Nephron progenitor cell (in vitro differentiated cells): ENCODE measurements at regions not wholly inside any gene's neighbourhood (a gene's known extent, or its start where the extent isn't known, plus 50 kb on each side); places are given as distances from the start of the nearest gene placed in this dataset.

ENCODE experiments used
- DNase-seq: peaks from one replicate; pipeline ENCODE4 v3.0.0; 2021
- H3K27ac Mint-ChIP-seq: 2 replicates; pipeline ENCODE4 v1.8.0; 2021; ENCODE audit warnings: mild to moderate bottlenecking, moderate library complexity, mixed read lengths
- H3K27me3 Mint-ChIP-seq: 2 replicates; pipeline ENCODE4 v1.8.0; 2021; ENCODE audit warnings: mild to moderate bottlenecking, low read depth, mixed read lengths; ENCODE audit not compliant: poor library complexity
- H3K36me3 Mint-ChIP-seq: 2 replicates; pipeline ENCODE4 v1.8.0; 2021; ENCODE audit warnings: low read depth, mixed read lengths
- H3K4me1 Mint-ChIP-seq: 2 replicates; pipeline ENCODE4 v1.8.0; 2021; ENCODE audit warnings: mixed read lengths
- H3K4me3 Mint-ChIP-seq: 2 replicates; pipeline ENCODE4 v1.8.0; 2021; ENCODE audit warnings: mild to moderate bottlenecking, moderate library complexity, mixed read lengths
- H3K9me3 Mint-ChIP-seq: 2 replicates; pipeline ENCODE4 v1.8.0; 2021; ENCODE audit warnings: mild to moderate bottlenecking, moderate library complexity, mixed read lengths
- CTCF ChIP-seq: fragments of 200-600 bp; sonication (generic); IDR thresholded peaks from 2 replicates; pipeline ENCODE4 v1.5.0; 2021; ENCODE audit warnings: antibody characterized with exemption

DNA sequence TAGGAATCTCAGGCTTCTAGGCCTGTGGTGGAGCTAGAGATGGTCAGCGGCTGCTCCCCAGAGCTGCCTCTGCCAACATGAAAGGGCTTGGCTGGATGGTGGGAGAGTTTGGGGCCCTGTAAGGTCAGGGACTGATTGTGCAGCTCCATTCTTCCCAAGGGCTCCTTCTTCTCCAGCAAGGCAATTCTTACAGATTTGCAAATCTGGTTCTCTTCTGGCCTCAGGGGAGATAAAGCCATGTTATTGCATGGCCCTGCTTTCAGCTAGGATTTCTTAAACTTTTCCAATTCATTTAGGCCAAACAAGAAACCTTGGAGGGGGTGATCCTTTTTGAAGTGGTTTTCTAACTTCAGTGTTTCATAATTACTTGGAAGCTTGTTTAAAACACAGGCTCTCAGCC lies 213.4 kb downstream of the PRDM2 start:
- no peak overlapping the region for H3K27ac Mint-ChIP-seq
- DNase-seq = no peak
- peaks cover 12% of the 10 kb centered on the region for H3K9me3 Mint-ChIP-seq
- no peaks in the 10 kb centered on the region for H3K36me3 Mint-ChIP-seq
- peaks cover 22% of the 10 kb centered on the region for H3K27me3 Mint-ChIP-seq
- no peak for TF ChIP-seq CTCF
- peaks cover 12% of the 10 kb centered on the region for H3K4me1 Mint-ChIP-seq
- no peak overlapping the region for H3K4me3 Mint-ChIP-seq

DNA sequence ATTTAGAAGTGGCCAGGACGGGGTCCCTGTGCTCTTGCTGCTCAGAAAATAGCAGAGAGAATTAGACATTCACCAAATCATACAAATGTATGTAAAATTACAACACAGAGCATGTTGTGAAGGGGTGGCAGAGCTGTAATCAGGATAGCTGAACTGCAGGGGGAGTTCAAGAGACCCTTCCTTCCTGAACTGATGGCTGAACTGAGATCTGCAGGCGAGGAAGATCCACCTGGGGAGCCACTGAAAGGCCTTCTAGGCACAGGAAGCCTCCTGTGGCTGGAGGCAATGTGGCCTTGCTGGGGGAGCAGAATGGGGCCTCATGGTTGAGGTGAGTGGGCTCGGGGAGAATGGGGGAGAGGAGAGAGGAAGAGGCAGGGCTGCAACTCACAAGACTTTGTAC lies 216.5 kb downstream of the PRDM2 start:
- Mint-ChIP-seq H3K4me3 (no peak overlapping the region), H3K36me3 (peaks cover 4% of the 10 kb centered on the region), H3K27ac (no peak overlapping the region), H3K9me3 (peaks cover 31% of the 10 kb centered on the region), H3K27me3 (peaks cover 19% of the 10 kb centered on the region), H3K4me1 (no peaks in the 10 kb centered on the region)
- DNase-seq = no peak
- TF ChIP-seq CTCF = no peak

GRCh38 chr1:13917607-13918006 lies 217.6 kb downstream of the PRDM2 start:
- peaks cover 7% of the 10 kb centered on the region for H3K4me1 Mint-ChIP-seq
- H3K27ac Mint-ChIP-seq = no peak overlapping the region
- TF ChIP-seq CTCF = no peak
- no peak overlapping the region for H3K4me3 Mint-ChIP-seq
- peaks cover 15% of the 10 kb centered on the region for H3K27me3 Mint-ChIP-seq
- H3K9me3 Mint-ChIP-seq = peaks cover 31% of the 10 kb centered on the region
- peaks cover 4% of the 10 kb centered on the region for H3K36me3 Mint-ChIP-seq
- no peak for DNase-seq

GRCh38 chr1:13918862-13919261 lies 218.9 kb downstream of the PRDM2 start:
- Mint-ChIP-seq H3K27ac (no peak overlapping the region), H3K36me3 (peaks cover 4% of the 10 kb centered on the region), H3K4me1 (peaks cover 8% of the 10 kb centered on the region), H3K9me3 (peaks cover 31% of the 10 kb centered on the region), H3K27me3 (peaks cover 21% of the 10 kb centered on the region), H3K4me3 (no peak overlapping the region)
- DNase-seq = no peak
- no peak for TF ChIP-seq CTCF

- DNase-seq = no peak
- Mint-ChIP-seq H3K36me3 (peaks cover 4% of the 10 kb centered on the region), H3K9me3 (peaks cover 31% of the 10 kb centered on the region), H3K4me3 (no peak overlapping the region), H3K27me3 (peaks cover 30% of the 10 kb centered on the region), H3K4me1 (peaks cover 8% of the 10 kb centered on the region), H3K27ac (no peak overlapping the region)
- no peak for TF ChIP-seq CTCF
These were observed 221.2 kb downstream of the PRDM2 start for GRCh38 chr1:13921190-13921589.

DNA sequence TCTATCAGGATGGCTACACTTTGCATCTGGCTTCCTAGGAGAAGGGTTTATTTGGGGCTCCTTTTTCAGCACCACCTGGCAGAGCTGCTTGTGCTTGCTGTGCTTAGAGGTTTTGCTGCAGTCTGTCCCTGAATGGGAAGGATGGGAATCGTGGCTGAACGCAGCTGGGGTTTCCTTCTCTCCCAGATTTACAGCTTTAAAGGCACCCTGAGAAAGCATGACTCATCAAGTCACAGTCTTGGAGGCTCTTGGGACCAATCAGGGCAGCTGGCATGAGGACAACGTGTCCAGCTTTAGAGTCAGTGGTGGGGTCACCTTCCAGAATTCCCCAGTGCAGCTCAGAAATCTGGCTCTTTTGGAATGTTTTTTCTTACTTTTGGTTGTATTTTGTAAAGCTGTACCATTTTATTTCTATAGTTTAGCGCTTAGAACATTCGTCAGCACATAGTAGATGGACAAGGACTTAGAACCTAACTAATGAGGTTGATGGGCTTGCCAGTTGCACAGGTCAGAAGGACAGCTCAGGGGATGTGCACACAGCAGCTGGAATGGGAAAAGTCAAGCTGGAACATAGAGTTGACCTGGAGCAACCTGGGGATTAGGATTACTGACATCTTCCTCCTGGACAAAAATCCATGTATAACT lies 222.6 kb downstream of the PRDM2 start:
- Mint-ChIP-seq H3K4me3 (no peak overlapping the region), H3K27ac (no peak overlapping the region), H3K9me3 (peaks cover 25% of the 10 kb centered on the region), H3K4me1 (peaks cover 8% of the 10 kb centered on the region), H3K27me3 (peaks cover 39% of the 10 kb centered on the region), H3K36me3 (peaks cover 4% of the 10 kb centered on the region)
- DNase-seq = no peak
- no peak for TF ChIP-seq CTCF
